ENCODE measurements at regions not wholly inside any gene's neighbourhood (a gene's known extent, or its start where the extent isn't known, plus 50 kb on each side); places are given as distances from the start of the nearest gene placed in this dataset.

DNA sequence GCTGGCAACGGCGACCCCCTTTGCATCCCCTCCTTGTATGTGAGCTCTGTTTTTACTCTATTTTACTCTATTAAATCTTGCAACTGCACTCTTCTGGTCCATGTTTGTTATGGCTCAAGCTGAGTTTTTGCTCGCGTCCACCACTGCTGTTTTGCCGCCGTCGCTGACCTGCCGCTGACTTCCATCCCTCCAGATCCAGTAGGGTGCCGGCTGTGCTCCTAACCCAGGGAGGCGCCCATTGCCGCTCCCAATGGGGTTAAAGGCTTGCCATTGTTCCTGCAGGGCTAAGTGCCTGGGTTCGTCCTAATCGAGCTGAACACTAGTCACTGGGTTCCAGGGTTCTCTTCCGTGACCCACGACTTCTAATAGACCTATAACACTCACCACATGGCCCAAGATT is 2704.4 kb downstream of the PCDH9 start:
- TF ChIP-seq, protein P1, sequence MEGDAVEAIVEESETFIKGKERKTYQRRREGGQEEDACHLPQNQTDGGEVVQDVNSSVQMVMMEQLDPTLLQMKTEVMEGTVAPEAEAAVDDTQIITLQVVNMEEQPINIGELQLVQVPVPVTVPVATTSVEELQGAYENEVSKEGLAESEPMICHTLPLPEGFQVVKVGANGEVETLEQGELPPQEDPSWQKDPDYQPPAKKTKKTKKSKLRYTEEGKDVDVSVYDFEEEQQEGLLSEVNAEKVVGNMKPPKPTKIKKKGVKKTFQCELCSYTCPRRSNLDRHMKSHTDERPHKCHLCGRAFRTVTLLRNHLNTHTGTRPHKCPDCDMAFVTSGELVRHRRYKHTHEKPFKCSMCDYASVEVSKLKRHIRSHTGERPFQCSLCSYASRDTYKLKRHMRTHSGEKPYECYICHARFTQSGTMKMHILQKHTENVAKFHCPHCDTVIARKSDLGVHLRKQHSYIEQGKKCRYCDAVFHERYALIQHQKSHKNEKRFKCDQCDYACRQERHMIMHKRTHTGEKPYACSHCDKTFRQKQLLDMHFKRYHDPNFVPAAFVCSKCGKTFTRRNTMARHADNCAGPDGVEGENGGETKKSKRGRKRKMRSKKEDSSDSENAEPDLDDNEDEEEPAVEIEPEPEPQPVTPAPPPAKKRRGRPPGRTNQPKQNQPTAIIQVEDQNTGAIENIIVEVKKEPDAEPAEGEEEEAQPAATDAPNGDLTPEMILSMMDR (IDR thresholded peaks at IDR 0.05; ENCODE audit: low read depth, low read length, missing input control): no peak
- TF ChIP-seq JUND (IDR thresholded peaks at IDR 0.05) (no peak), SP1 (IDR thresholded peaks at IDR 0.05) (no peak), GABPA (IDR thresholded peaks at IDR 0.05 in 1 of 2, conservative IDR thresholded peaks at IDR 0.05 in 1 of 2) (no peak), RAD21 (IDR thresholded peaks at IDR 0.05) (no peak), YY1 (IDR thresholded peaks at IDR 0.05) (no peak)
- TF ChIP-seq, protein P2, sequence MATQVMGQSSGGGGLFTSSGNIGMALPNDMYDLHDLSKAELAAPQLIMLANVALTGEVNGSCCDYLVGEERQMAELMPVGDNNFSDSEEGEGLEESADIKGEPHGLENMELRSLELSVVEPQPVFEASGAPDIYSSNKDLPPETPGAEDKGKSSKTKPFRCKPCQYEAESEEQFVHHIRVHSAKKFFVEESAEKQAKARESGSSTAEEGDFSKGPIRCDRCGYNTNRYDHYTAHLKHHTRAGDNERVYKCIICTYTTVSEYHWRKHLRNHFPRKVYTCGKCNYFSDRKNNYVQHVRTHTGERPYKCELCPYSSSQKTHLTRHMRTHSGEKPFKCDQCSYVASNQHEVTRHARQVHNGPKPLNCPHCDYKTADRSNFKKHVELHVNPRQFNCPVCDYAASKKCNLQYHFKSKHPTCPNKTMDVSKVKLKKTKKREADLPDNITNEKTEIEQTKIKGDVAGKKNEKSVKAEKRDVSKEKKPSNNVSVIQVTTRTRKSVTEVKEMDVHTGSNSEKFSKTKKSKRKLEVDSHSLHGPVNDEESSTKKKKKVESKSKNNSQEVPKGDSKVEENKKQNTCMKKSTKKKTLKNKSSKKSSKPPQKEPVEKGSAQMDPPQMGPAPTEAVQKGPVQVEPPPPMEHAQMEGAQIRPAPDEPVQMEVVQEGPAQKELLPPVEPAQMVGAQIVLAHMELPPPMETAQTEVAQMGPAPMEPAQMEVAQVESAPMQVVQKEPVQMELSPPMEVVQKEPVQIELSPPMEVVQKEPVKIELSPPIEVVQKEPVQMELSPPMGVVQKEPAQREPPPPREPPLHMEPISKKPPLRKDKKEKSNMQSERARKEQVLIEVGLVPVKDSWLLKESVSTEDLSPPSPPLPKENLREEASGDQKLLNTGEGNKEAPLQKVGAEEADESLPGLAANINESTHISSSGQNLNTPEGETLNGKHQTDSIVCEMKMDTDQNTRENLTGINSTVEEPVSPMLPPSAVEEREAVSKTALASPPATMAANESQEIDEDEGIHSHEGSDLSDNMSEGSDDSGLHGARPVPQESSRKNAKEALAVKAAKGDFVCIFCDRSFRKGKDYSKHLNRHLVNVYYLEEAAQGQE (IDR thresholded peaks at IDR 0.05): no peak

Measured in liver (tissue), 3 donors.